Activated T-helper 9 cell treated with anti-CD3 and anti-CD28 coated beads, Interleukin-2, amount 50 U/mL, for 16 hours (primary cell): ENCODE measurements at regions not wholly inside any gene's neighbourhood (a gene's known extent, or its start where the extent isn't known, plus 50 kb on each side); places are given as distances from the start of the nearest gene placed in this dataset.

Experiments
- DNase-seq: peaks from one replicate; pipeline ENCODE4 v3.0.0-alpha.2; 2020; ENCODE audit warnings: low read depth

- DNase-seq: no peak
Measured at GRCh38 chr21:31409831-31410487, 65.9 kb upstream of the TIAM1 start.

- DNase-seq: no peak
Measured at GRCh38 chr21:31408301-31409088, 64.4 kb upstream of the TIAM1 start.

- DNase-seq: no peak
Measured at GRCh38 chr21:31406510-31406909, 62.4 kb upstream of the TIAM1 start.

GRCh38 chr21:31405604-31406003 lies 61.5 kb upstream of the TIAM1 start:
- DNase-seq: no peak

- no peak for DNase-seq
Measured at GRCh38 chr21:31403596-31404333, 59.7 kb upstream of the TIAM1 start.

GRCh38 chr21:31399591-31399990 lies 55.5 kb upstream of the TIAM1 start:
- DNase-seq: no peak

GRCh38 chr21:31398574-31398973 lies 54.5 kb upstream of the TIAM1 start:
- no peak for DNase-seq

- no peak for DNase-seq
Measured at GRCh38 chr21:31397939-31398338, 53.9 kb upstream of the TIAM1 start.

- no peak for DNase-seq
Measured at GRCh38 chr21:31397515-31397926, 53.5 kb upstream of the TIAM1 start.

GRCh38 chr21:31397030-31397429 lies 53.0 kb upstream of the TIAM1 start:
- DNase-seq: no peak

GRCh38 chr21:31396399-31396798 lies 52.3 kb upstream of the TIAM1 start:
- DNase-seq: no peak

GRCh38 chr21:31395791-31396190 lies 51.7 kb upstream of the TIAM1 start:
- no peak for DNase-seq

- no peak for DNase-seq
Measured at GRCh38 chr21:31395268-31395667, 51.2 kb upstream of the TIAM1 start.

GRCh38 chr21:31394309-31394708 lies 50.2 kb upstream of the TIAM1 start:
- no peak for DNase-seq
